ENCODE measurements at regions not wholly inside any gene's neighbourhood (a gene's known extent, or its start where the extent isn't known, plus 50 kb on each side); places are given as distances from the start of the nearest gene placed in this dataset.

DNA sequence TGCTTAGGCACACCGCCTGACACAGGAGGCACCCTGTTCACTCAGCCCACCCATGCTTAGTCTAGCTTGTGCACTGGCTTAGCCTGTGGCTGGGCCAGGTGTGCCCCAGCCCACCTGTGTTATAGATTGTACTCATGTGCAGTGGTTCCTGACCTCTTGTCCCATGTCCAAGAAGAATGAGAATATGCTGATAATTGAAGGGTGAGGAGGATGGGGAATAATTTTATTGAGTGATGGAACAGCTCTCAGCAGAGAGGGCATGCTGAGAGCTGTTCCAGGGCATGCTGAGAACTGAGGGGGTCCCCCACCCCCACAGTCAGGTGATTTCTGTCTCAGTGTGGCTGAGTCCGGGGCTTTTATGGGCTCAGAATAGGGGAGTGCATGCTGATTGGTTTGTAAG lies 395.9 kb downstream of the FUT8 start:
- no peak overlapping the region for H3K4me2 ChIP-seq (ENCODE audit: low read depth, low read length)
- no peaks in the 10 kb centered on the region for H3K36me3 ChIP-seq (replicated peaks; ENCODE audit: insufficient read depth, low read length)
- H3K27me3 ChIP-seq (replicated peaks; ENCODE audit: insufficient read depth, low read length), result no peaks in the 10 kb centered on the region
- H3K9me3 ChIP-seq (replicated peaks; ENCODE audit: insufficient read depth, low read length), result no peaks in the 10 kb centered on the region
- H2AFZ ChIP-seq (ENCODE audit: low read length), result no peak overlapping the region
- no peak for DNase-seq
- no peak overlapping the region for H3K9ac ChIP-seq (ENCODE audit: low read length)
- H3K9me2 ChIP-seq (replicated peaks; ENCODE audit: insufficient read depth, low read length), result no peaks in the 10 kb centered on the region
- no peaks in the 10 kb centered on the region for H4K20me1 ChIP-seq (ENCODE audit: insufficient read depth, low read length)
- TF ChIP-seq, protein P1, sequence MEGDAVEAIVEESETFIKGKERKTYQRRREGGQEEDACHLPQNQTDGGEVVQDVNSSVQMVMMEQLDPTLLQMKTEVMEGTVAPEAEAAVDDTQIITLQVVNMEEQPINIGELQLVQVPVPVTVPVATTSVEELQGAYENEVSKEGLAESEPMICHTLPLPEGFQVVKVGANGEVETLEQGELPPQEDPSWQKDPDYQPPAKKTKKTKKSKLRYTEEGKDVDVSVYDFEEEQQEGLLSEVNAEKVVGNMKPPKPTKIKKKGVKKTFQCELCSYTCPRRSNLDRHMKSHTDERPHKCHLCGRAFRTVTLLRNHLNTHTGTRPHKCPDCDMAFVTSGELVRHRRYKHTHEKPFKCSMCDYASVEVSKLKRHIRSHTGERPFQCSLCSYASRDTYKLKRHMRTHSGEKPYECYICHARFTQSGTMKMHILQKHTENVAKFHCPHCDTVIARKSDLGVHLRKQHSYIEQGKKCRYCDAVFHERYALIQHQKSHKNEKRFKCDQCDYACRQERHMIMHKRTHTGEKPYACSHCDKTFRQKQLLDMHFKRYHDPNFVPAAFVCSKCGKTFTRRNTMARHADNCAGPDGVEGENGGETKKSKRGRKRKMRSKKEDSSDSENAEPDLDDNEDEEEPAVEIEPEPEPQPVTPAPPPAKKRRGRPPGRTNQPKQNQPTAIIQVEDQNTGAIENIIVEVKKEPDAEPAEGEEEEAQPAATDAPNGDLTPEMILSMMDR (IDR thresholded peaks at IDR 0.05; ENCODE audit: low read length), result no peak
- TF ChIP-seq EZH2phosphoT487 (IDR thresholded peaks at IDR 0.05; ENCODE audit: low read length) (no peak), EZH2 (optimal IDR thresholded peaks at IDR 0.05; ENCODE audit: low read depth, low read length) (no peak)
- no peaks in the 10 kb centered on the region for H3K4me1 ChIP-seq (ENCODE audit: low read length)
- no peak overlapping the region for H3K4me3 ChIP-seq (ENCODE audit: low read length)
- H3F3A ChIP-seq (ENCODE audit: insufficient read depth, low read length), result no peaks in the 10 kb centered on the region
- no peak overlapping the region for H3K27ac ChIP-seq (ENCODE audit: low read length)
- H3K79me2 ChIP-seq (ENCODE audit: low read length), result no peaks in the 10 kb centered on the region

DNA sequence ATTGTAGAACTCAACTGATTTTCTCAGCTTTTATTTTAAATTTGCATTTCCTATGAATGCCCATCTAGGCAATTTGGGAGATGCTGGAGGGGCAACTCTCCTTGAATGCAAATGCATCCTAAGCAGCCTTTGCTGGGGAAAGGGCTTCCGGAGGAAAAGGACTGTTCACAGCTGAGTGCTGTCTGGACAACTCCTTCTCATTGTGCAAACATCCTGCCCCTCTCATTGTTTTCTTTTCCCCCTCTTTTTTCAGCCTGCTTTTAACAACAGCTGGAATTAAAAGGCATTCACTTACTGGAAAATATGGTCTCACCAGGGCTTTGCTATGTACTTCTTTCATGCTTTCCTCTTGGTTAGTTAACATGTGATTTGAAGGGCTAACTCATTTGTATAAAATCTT lies 397.8 kb downstream of the FUT8 start:
- Histone ChIP-seq H3K79me2 (ENCODE audit: low read length) (no peaks in the 10 kb centered on the region), H3K27ac (ENCODE audit: low read length) (no peak overlapping the region), H3K9ac (ENCODE audit: low read length) (no peak overlapping the region), H3K9me3 (replicated peaks; ENCODE audit: insufficient read depth, low read length) (no peaks in the 10 kb centered on the region), H2AFZ (ENCODE audit: low read length) (no peak overlapping the region), H3K4me2 (ENCODE audit: low read depth, low read length) (no peak overlapping the region), H3K9me2 (replicated peaks; ENCODE audit: insufficient read depth, low read length) (no peaks in the 10 kb centered on the region), H3K4me3 (ENCODE audit: low read length) (no peak overlapping the region), H3K36me3 (replicated peaks; ENCODE audit: insufficient read depth, low read length) (no peaks in the 10 kb centered on the region), H3K27me3 (replicated peaks; ENCODE audit: insufficient read depth, low read length) (no peaks in the 10 kb centered on the region), H3K4me1 (ENCODE audit: low read length) (no peaks in the 10 kb centered on the region), H4K20me1 (ENCODE audit: insufficient read depth, low read length) (no peaks in the 10 kb centered on the region), H3F3A (ENCODE audit: insufficient read depth, low read length) (no peaks in the 10 kb centered on the region)
- TF ChIP-seq EZH2 (optimal IDR thresholded peaks at IDR 0.05; ENCODE audit: low read depth, low read length) (no peak), EZH2phosphoT487 (IDR thresholded peaks at IDR 0.05; ENCODE audit: low read length) (no peak)
- TF ChIP-seq, protein P1 (IDR thresholded peaks at IDR 0.05; ENCODE audit: low read length), result no peak
- no peak for DNase-seq

DNA sequence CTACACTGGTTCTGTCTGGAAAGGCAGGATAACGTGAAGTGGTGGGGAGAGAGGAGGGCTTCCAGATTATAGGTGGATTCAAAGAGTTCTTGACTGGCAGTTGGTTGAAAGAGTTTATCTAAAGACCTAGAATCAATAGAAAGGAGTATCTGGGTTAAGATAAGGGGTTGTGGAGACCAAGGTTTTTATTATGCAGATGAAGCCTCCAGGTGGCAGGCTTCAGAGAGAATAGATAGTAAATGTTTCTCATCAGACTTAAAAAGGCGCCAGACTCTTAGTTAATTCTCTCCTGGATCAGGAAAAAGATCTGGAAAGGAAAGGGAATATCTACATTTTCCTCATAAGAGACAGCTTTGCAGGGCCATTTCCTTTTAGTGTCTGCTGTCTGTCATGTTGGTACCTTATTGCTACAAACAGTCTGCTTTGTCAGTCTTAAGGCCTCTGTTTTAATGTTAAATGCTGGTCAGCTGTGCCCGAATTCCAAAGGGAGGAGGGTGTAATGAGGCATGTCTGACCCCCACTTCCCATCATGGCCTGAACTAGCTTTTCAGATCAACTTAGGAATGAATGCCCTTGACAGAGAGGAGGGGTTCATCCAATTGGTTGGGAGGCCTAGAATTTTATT lies 401.3 kb downstream of the FUT8 start:
- H3K4me2 ChIP-seq (ENCODE audit: low read depth, low read length), result no peak overlapping the region
- no peak for TF ChIP-seq EZH2phosphoT487 (IDR thresholded peaks at IDR 0.05; ENCODE audit: low read length)
- no peak for TF ChIP-seq EZH2 (optimal IDR thresholded peaks at IDR 0.05; ENCODE audit: low read depth, low read length)
- TF ChIP-seq, protein P1 (IDR thresholded peaks at IDR 0.05; ENCODE audit: low read length), result no peak
- no peak overlapping the region for H3K27ac ChIP-seq (ENCODE audit: low read length)

More for the DNA sequence above, 401.3 kb downstream of the FUT8 start:
- Histone ChIP-seq H3K79me2 (ENCODE audit: low read length) (no peaks in the 10 kb centered on the region), H3K9ac (ENCODE audit: low read length) (no peak overlapping the region), H3K9me2 (replicated peaks; ENCODE audit: insufficient read depth, low read length) (no peaks in the 10 kb centered on the region), H2AFZ (ENCODE audit: low read length) (no peak overlapping the region), H3K27me3 (replicated peaks; ENCODE audit: insufficient read depth, low read length) (no peaks in the 10 kb centered on the region), H3K4me1 (ENCODE audit: low read length) (no peaks in the 10 kb centered on the region), H3K36me3 (replicated peaks; ENCODE audit: insufficient read depth, low read length) (no peaks in the 10 kb centered on the region), H3K4me3 (ENCODE audit: low read length) (no peak overlapping the region), H3F3A (ENCODE audit: insufficient read depth, low read length) (no peaks in the 10 kb centered on the region), H3K9me3 (replicated peaks; ENCODE audit: insufficient read depth, low read length) (no peaks in the 10 kb centered on the region), H4K20me1 (ENCODE audit: insufficient read depth, low read length) (no peaks in the 10 kb centered on the region)
- no peak for DNase-seq
